Stimulated activated naive CD4-positive, alpha-beta T cell treated with Interleukin-2 at 50 U/mL for 16 hours (primary cell): ENCODE measurements at regions not wholly inside any gene's neighbourhood (a gene's known extent, or its start where the extent isn't known, plus 50 kb on each side); places are given as distances from the start of the nearest gene placed in this dataset.

Experiments
- DNase-seq: peaks from one replicate; lab custom pipeline; 2025; lab: John Stamatoyannopoulos, UW

DNA sequence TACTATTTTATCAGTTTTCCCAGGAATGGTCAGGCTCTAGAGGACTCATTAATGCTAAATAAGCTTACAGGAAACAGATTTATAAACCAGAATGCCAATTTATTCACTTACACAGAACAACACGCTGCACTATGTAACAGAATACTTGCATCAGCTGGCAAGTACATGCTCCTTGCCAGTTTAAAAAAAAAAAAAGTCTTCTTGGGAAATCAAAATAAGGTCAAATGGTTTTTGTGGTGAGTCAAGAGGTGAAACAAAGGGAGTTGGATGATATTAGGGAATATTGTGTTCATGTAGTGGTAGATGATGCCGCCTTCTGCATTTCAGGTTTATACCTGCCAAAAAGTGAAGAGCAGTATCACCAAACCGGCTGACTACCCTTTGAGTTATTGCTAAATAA is 1322.1 kb upstream of the ZEB2 start:
- DNase-seq = no peak

DNA sequence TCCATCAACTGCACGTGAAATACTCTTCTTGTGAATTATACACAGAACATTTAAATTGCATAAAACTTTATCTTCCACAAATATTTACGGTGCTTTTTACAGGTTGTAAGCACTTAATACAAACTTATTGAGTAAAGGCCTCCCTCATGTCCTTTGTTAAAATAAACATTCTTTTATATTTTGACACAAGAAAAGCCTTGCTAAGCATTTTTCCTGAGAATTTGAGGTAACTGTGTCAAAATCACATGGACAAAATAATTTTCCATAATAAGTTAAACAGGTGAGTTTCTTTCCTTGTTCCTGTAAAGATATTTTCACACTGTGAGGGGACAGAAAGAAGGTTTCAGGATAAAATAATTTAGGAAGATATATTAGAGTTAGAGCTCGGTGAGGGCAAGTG is 1317.1 kb upstream of the ZEB2 start:
- no peak for DNase-seq

- DNase-seq = no peak
Observed at GRCh38 chr2:145835665-145836064, 1315.7 kb upstream of the ZEB2 start.

- DNase-seq = no peak
Observed at GRCh38 chr2:145832681-145833080, 1312.8 kb upstream of the ZEB2 start.

DNA sequence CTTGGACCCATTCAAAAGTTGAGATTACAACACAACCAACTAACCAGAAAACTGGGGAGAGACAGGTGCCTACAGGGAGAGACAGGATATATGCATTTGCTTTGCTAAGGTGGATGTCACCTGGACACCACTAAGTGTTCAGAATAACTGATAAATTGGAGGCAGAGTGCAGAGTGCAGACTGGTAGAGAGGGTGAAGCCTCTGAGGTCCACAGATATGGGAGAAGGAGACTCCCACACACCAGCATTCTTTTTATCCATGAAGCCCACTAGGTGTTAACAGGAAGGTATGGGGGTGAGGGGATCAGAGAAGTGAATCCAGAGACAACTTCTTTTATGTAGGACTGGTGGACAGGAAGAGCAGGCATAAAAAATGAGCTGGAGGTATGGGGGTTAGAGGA is 1310.0 kb upstream of the ZEB2 start:
- DNase-seq = no peak

- no peak for DNase-seq
Observed at GRCh38 chr2:145827235-145827634, 1307.3 kb upstream of the ZEB2 start.

DNA sequence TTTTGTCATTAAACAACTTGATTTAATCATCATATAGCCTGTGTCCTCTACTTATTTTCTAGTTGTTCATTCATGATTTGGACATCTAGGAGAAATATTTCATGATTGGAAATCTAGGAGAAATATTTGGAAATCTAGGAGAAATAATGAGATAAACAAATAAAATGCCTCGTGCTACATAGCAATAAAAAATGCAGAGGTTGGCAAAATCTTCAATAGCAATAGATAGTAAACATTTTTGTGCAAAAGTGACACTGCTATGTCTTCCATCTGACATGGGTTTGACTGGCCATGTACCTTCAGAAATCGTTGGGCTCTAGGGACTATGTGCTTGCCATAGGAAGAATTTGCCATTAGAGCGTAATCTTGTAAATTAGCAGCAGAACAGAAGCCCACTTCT is 1304.5 kb upstream of the ZEB2 start:
- DNase-seq = no peak

DNA sequence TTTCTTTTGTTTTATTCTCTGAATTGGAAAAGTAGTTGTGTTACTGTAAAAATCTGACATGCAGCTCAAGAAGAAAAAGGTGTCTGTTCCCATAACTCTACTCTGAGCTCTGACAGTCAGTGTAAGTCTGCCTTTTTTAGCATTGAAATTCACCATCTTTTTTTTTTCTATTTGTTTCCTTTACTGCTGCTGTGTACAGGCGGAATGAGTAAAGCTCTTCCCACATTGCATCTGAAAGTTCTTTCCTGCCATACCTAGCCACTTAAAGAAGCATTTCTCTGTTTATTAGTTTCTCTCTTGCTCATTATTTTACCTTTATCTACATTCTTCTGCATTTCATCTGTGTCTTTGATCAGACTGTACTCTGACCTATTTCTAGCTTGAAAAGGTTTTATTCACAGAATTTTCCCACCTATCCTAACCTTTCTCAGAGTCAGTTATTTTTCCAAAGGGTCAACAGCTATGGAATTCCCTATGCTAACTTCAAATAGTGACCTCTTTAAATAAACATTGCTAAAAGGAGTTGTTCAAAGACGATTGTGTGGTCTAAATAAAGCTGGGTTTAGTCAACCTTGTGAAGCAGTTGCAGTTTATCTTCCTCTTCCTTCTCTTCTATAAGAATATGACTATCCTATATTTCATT is 1303.1 kb upstream of the ZEB2 start:
- no peak for DNase-seq

- no peak for DNase-seq
Observed at GRCh38 chr2:145820651-145821050, 1300.7 kb upstream of the ZEB2 start.

GRCh38 chr2:145818890-145819504 is 1299.1 kb upstream of the ZEB2 start:
- DNase-seq = no peak

DNA sequence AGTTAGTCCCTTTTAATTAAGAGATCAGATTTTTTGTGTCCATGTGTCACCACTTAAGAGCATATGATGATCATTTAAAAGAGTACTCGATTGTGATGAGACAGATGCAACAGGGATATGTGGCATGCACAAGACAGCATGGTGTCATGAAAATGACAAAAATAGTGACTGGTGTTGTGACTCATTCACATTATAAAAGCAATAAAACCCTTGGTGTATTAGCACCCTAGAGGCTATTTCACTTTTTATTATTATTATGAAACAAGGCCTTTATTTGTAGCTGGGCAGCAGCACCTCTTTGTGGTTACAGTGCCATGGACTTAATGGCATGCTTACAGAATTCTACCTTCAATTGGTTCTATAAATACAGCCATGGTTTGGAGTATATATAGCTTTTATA is 1296.0 kb upstream of the ZEB2 start:
- no peak for DNase-seq

DNA sequence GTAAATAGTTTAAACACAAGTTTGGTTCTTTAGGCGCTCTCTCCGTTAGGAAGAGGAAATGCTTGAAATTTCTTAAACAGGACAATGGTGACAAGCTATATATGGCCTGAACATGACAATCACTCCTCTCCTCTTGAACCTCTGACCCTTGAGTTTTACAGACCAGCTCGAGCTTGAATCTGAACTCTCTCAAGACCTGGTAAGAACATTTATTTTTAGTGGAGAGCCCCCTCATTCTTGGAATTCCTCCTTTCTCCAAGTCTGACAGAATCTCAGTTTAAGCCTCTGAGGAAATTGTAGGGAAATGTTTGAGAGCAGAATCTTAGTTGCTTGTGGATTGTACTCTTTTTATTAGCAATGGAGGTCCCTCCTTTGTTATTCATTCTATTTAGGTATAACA is 1293.6 kb upstream of the ZEB2 start:
- DNase-seq = no peak

GRCh38 chr2:145812165-145812554 is 1292.2 kb upstream of the ZEB2 start:
- no peak for DNase-seq

- DNase-seq = no peak
Observed at GRCh38 chr2:145811276-145812164, 1291.6 kb upstream of the ZEB2 start.

GRCh38 chr2:145807968-145808367 is 1288.0 kb upstream of the ZEB2 start:
- DNase-seq = no peak

DNA sequence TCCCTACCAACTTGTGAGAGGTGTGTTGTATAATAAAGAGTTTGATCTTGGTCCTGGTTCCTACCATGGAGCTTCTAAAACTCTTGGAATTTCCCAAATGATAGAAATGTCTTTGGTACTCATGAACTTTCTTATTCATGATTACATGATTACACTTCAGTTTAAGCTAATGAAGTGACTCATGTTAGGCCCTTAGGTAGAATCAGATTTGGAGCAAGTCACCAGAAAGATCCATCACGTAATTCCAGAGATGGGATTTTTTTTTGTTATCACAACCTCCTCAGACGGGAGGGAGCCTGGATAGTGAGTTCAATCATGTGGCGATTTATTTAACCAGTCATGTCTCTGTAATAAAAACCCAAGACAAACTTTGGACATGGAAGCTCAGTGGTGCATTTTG is 1287.6 kb upstream of the ZEB2 start:
- no peak for DNase-seq

DNA sequence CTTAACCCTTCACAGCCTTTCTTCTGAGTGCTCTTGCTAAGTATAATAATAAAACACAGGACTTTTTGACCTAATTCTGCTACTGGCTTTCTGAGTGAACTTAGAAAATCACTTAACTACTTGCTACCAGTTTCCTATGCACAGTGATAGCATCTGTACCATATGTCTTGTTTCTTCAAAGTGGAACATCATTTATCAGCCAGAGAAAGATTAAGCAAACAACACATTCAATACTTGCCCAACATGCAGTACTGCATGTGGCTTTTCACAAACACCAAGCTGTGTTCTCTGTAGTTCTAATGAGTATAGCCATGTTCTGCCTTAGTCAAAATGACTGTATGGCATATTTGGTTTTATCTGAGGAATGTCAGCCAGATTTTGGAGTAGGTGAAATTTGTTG is 1286.6 kb upstream of the ZEB2 start:
- no peak for DNase-seq

- DNase-seq = no peak
Observed at GRCh38 chr2:145802133-145802532, 1282.2 kb upstream of the ZEB2 start.

DNA sequence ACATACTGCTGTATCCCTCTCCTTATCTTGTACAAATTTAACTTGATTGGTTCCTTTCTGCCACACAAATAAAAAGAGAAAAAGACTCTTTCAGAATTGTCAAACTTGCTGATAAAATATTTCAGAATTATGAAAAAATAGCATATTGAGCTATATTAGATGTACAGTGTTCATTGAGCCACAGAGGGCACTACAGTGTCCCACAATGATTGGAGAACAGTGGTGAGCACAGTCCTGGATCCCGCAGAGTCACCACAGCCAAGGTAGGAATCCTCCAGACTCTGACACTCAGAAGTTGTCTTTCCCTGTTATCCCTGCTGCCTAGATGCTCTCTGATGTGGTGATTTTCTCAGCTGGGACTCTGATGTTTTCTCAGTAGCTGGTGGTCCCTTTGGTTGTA is 1281.3 kb upstream of the ZEB2 start:
- no peak for DNase-seq

- DNase-seq = no peak
Observed at GRCh38 chr2:145800151-145801091, 1280.5 kb upstream of the ZEB2 start.

- DNase-seq = no peak
Observed at GRCh38 chr2:145799595-145800108, 1279.7 kb upstream of the ZEB2 start.

DNA sequence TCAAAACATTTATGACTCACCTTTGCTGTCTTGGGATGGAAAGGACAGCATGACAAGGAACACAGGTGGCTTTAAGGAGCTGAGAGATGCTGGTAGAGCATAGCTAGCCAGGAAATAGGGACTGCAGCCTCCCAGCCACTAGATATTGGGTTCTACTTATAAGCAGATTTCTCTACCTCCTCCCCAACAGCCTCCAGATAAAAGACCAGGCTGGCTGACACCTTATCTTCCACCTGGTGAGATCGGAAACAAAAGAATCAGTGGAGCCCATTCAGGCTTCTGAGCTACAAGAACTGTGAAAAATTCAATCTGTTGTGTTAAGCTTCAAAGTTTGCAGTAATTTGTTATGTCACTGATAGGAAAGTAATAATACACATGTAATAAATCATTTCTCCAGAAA is 1278.5 kb upstream of the ZEB2 start:
- no peak for DNase-seq
